ENCODE measurements at regions not wholly inside any gene's neighbourhood (a gene's known extent, or its start where the extent isn't known, plus 50 kb on each side); places are given as distances from the start of the nearest gene placed in this dataset.
A peak's percentile ranks its signal among the peaks of the same experiment; 100 is the strongest.

- TF ChIP-seq THRB (CRISPR knock-in tag; conservative IDR thresholded peaks at IDR 0.05) = no peak
- TF ChIP-seq TCFL5 (CRISPR knock-in tag; conservative IDR thresholded peaks at IDR 0.05) = no peak
- no peak for TF ChIP-seq TARDBP (IDR thresholded peaks at IDR 0.05)
- TF ChIP-seq ZNF699 (CRISPR knock-in tag; IDR thresholded peaks at IDR 0.05; ENCODE audit: insufficient replicate concordance) = no peak
- TF ChIP-seq TFAP4 (CRISPR knock-in tag; IDR thresholded peaks at IDR 0.05; ENCODE audit: borderline replicate concordance) = peak; percentile 94
- TF ChIP-seq SPI1 (IDR thresholded peaks at IDR 0.05; ENCODE audit: borderline replicate concordance, low read depth, low read length) = no peak
- TF ChIP-seq SUPT5H (IDR thresholded peaks at IDR 0.05) = no peak
- no peak for TF ChIP-seq ATF2 (CRISPR knock-in tag; IDR thresholded peaks at IDR 0.05)
- TF ChIP-seq LEF1 (IDR thresholded peaks at IDR 0.05) = peak; percentile 61; the same call in 1 of the 2 replicates
- TF ChIP-seq MAX (CRISPR knock-in tag; IDR thresholded peaks at IDR 0.05) = 0 out of 2 replicates have a peak, but pooled peaks have one; percentile 24
- peak; percentile 52 for TF ChIP-seq CBFA2T3 (IDR thresholded peaks at IDR 0.05)
- TF ChIP-seq MAZ (CRISPR knock-in tag; conservative IDR thresholded peaks at IDR 0.05 in 1 of 2, IDR thresholded peaks at IDR 0.05 in 1 of 2) = no peak
- TF ChIP-seq GABPB1 (CRISPR knock-in tag; IDR thresholded peaks at IDR 0.05) = no peak
- TF ChIP-seq RBM14 (IDR thresholded peaks at IDR 0.05; ENCODE audit: borderline replicate concordance, insufficient read depth, low read depth, low read length) = no peak
- no peak for TF ChIP-seq POLR2G (IDR thresholded peaks at IDR 0.05; ENCODE audit: low read depth, low read length)
- no peak for TF ChIP-seq ZZZ3 (IDR thresholded peaks at IDR 0.05)
- no peak for TF ChIP-seq NFE2L1 (tag; IDR thresholded peaks at IDR 0.05; ENCODE audit: borderline replicate concordance, low read depth)
- no peak for TF ChIP-seq HBP1 (CRISPR knock-in tag; IDR thresholded peaks at IDR 0.05)
- no peak for TF ChIP-seq RBM25 (IDR thresholded peaks at IDR 0.05; ENCODE audit: low read depth, low read length, severe bottlenecking)
- no peak for TF ChIP-seq SMARCB1 (IDR thresholded peaks at IDR 0.05; ENCODE audit: insufficient read length, low read depth)
- TF ChIP-seq POU5F1 (IDR thresholded peaks at IDR 0.05; ENCODE audit: borderline replicate concordance, low read depth, low read length, partially characterized antibody) = no peak
- no peak for TF ChIP-seq KDM1A (IDR thresholded peaks at IDR 0.05)
- no peak for TF ChIP-seq GTF2F1 (IDR thresholded peaks at IDR 0.05; ENCODE audit: low read depth, low read length)
- no peak for TF ChIP-seq SRF (CRISPR knock-in tag; IDR thresholded peaks at IDR 0.05)
These were observed 158.0 kb downstream of the CAPZA3 start (continued) for GRCh38 chr12:18895946-18896345.

Measured in K562 (cell line).